Ramos (cell line): ENCODE measurements at regions not wholly inside any gene's neighbourhood (a gene's known extent, or its start where the extent isn't known, plus 50 kb on each side); places are given as distances from the start of the nearest gene placed in this dataset.

Experiments
- in situ Hi-C: fragments of 300-500 bp; cut with MboI; formaldehyde crosslinking; loops from one replicate; pipeline ENCODE4 v1.14.3; 2022; ENCODE audit warnings: low sequenced_read_pairs; ENCODE audit not compliant: unreplicated experiment

DNA sequence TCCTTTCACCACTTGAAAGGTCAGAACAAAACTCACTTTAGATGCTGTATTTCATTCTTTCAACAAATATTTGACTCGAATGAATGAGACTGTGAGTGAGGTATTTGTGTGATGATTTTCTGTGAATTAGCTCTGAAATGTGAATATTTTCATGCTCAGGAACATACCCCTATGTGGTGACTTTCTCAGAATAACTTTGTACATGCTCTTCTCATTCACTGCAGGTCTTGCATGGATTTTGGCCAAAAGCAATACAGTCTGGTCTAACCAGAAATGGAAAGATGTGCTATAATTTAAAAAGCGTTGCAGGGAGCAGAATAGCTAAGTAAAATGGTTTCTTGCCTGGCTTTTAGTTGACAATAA lies 75.5 kb downstream of the MYCN start:
- in situ Hi-C loops, result no loop called here

- in situ Hi-C loops, result no loop called here
Observed at GRCh38 chr2:16015210-16015902, 75.0 kb downstream of the MYCN start.

GRCh38 chr2:16014802-16015201 lies 74.5 kb downstream of the MYCN start:
- in situ Hi-C loops, result no loop called here

DNA sequence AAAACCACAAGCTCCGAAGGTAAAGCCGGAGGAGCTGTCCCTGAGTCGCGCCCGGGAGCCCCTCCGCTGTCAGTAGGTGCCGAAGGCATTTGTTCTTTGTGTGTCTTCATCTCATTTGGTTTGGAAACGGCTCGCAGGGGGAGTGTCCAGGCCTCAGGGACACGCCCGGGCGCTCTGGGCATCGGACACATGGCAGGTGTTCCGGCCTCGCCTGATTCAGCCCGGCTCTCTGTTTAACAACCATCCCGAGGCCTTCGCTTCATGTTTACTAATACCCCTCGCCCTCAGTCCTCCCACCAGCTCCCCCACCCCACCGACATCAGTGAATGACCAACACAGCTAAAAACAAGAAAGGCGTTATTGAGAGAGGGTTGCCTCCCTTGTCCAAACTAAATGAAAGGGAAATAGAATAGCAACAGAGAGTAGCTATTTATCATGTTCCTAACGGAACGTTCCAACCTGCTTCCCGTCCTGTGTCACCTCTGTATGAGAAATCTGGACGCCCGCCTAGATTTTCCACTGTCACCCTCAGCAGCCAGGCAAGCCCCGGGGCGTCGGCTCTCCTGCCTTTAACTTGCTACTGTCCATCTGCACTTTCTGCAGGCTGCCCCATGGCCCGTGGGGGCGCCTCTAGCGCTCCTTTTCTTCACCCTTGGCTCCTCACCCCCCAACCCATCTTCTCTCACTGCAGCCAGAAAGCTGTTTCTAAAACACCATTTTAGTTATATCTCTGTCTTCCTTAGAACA lies 73.9 kb downstream of the MYCN start:
- in situ Hi-C loops, result no loop called here

- in situ Hi-C loops, result no loop called here
Observed at GRCh38 chr2:16013359-16013911, 73.1 kb downstream of the MYCN start.

- in situ Hi-C loops, result no loop called here
Observed at GRCh38 chr2:16012626-16013358, 72.4 kb downstream of the MYCN start.

- in situ Hi-C loops, result no loop called here
Observed at GRCh38 chr2:16012029-16012596, 71.8 kb downstream of the MYCN start.

DNA sequence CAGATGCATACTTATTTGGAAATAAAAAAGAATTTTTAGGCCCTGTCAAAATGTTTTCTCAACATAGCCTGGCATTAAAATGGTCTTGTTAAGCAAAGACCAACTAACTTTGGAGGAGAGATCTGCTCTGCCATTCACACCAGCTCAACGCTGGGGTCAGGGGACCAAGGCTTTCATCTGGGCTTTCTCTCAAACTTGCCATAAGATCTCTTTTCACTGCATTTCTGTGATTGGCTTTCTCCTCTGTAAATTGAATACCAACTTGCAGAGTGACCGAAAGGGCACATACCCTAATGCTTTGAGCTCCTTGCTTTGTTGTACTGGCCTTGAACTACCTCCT lies 71.2 kb downstream of the MYCN start:
- in situ Hi-C loops, result no loop called here

DNA sequence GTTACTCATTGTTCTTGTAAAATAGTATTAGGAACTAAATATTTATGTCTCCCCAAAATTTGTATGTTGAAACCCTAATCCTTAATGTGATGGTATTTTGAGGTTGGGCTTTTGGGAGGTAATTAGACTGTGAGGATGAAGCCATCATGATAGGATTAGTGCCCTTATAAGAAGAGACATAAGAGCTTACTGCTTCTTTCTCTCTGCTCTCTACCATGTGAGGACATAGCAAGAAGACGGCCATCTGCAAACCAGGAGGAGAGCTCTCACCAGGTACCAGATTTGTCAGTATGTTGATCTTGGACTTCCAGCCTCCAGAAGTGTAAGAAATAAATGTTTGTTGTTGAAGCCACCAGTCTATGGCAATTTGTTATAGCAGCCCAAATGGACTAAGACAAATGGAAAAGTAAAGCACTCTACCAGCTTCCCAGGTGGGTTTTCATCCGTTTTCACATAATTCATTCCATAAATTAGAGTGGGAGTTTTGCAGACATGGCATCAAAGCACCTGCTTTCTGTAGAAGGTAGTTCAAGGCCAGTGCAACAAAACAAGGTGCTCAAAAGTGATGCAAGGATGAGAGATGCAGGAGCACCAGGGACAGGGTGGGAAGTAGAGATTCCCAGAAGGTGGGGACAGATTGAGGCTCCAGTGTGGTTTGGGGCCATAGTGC lies 70.7 kb downstream of the MYCN start:
- in situ Hi-C loops, result no loop called here

DNA sequence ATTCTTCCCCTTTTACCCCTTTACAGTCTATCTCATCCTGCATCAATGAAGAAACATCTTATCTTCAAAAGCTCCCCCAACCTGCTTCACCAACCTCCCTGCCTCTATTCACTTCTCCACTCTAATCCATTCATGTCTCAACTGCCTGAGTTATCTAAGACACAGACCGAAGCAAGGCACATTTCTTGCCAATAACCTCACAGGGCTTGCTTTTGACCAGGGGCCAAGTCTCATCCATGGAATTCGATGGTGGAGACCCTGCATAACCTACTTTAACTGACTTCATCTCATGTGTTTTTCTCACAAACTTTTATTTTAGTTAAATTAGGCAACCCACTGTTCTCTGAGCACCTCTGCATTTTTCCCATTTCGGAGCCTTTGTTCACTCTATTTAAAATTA lies 69.7 kb downstream of the MYCN start:
- in situ Hi-C loops, result no loop called here

DNA sequence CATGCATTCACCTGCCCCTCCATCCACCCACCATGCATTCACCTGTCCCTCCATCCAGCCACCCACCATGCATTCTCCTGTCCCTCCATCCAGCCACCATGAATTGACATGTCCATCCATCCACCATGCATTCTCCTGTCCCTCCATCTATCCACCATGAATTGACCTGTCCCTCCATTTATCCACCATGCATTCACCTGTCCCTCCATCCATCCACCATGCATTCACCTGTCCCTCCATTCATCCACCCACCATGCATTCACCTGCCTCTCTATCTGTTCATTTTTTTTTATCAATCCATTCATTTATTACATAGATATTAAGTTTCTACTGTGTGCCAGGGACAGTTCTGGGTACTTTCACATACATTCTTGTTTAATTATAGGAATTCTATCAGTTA lies 69.2 kb downstream of the MYCN start:
- in situ Hi-C loops, result no loop called here

GRCh38 chr2:16008856-16009255 lies 68.5 kb downstream of the MYCN start:
- in situ Hi-C loops, result no loop called here

GRCh38 chr2:16008331-16008850 lies 68.0 kb downstream of the MYCN start:
- in situ Hi-C loops, result no loop called here

DNA sequence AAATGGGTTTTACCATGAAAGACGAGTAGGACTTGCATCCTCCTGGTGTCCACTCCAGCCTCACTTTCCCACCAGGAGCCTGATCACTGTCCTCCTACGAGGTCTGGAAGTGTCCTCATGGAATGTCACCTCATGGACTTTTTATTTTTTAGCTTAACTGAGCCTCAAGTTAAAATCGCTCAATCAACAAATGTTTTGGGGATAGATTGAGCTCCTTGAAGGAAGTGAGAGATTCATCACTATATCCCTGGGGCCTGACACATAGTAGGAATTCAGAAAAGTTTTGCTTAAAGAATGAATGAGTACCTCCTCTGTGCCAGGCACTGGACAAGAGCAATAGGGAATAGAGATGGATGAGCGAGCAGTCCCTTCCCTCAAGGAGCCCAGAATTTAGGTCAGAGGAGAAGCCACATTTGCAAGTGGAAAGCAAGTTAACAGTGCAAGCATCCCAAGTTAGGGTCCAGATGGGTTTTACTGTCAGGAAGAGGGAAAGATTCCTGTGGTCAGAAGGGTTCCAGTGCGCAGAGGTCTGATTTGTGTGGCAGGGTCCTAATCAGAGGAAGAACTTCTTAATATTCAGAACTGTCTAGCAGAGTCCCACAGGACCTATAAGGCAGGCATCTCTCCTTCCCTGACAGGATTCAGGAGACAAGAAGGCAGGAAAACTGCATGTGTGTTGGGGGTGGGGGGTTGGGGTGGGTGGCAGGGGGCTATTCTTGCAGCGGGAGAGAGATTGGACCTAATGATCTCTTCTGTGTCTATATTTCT lies 67.0 kb downstream of the MYCN start:
- in situ Hi-C loops, result no loop called here

GRCh38 chr2:16006537-16007166 lies 66.3 kb downstream of the MYCN start:
- in situ Hi-C loops, result no loop called here

DNA sequence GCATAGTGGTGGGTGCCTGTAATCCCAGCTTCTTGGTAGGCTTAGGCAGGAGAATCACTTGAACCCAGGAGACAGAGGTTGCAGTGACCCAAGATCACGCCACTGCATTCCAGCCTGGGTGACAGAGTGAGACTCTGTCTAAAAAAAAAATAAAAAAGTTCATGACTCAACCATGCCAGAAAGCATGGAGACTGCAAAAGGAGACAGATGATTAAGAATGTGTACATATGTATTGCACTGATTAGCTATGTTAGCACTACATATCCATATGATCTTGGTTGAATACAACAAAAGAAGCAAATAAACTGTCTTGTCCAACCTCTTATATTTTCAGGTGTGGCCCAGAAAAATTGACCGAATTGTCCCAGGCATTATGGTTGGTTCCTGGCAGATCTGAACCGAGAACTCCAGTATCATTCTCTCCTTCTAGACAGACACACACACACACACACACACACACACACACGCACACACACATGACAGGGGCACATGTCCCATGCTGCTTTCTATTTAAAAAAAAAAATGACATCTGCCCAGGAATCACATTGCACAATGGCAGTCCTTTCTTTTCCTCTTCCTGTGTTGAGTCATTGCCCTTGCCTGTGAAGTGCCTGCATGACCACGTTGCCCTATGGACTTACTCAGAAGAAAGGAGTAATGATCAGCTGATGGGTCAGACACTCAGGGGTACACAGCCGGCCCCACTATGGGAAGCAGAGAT lies 65.6 kb downstream of the MYCN start:
- in situ Hi-C loops, result no loop called here

- in situ Hi-C loops, result no loop called here
Observed at GRCh38 chr2:16005389-16005788, 65.0 kb downstream of the MYCN start.

DNA sequence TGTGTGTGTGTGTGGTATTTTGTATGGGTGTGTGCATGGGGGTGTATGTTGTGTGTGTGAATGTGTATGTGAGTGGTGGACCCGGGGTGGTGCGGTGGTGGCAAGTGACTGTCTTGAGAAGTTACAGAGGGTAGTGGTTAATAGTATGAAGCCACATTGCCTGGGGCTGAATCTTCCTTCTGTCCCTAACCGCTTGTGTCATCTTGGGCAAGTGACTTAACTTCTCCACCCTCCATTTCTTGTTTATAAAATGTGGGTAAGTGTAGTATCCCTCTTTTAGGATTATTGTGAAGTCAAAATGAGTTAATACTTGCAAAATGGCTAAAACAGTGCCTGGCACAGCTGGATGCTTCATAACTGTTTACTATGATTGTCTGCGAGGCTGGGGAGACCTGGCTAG lies 63.5 kb downstream of the MYCN start:
- in situ Hi-C loops, result no loop called here
